ENCODE measurements at regions not wholly inside any gene's neighbourhood (a gene's known extent, or its start where the extent isn't known, plus 50 kb on each side); places are given as distances from the start of the nearest gene placed in this dataset.

DNA sequence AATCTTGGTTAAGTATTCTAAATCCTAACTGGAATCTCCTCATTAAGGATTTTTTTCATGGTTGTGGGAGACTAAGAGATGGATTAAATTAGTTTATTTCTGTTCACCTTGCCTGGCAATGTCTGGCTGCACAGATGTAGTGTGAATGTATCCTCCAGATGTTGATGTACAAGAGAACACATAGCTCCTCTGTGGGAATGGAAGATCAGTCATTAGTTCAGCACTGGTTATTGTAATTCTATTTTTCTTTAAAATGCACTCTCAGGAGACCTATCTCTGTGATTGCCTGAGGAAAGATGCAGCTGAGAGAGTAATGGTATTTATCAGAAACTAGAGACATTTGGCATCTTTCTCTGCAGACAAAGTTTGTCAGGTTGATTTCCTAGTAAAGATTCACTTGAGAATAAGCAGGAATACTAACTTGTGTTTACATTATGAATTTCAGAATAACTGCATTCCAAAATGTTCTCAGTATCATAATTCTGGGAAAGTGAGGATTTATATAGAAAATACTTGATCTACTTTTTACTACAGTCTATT lies 178.6 kb downstream of the GIPC2 start:
- TF ChIP-seq, protein P1, sequence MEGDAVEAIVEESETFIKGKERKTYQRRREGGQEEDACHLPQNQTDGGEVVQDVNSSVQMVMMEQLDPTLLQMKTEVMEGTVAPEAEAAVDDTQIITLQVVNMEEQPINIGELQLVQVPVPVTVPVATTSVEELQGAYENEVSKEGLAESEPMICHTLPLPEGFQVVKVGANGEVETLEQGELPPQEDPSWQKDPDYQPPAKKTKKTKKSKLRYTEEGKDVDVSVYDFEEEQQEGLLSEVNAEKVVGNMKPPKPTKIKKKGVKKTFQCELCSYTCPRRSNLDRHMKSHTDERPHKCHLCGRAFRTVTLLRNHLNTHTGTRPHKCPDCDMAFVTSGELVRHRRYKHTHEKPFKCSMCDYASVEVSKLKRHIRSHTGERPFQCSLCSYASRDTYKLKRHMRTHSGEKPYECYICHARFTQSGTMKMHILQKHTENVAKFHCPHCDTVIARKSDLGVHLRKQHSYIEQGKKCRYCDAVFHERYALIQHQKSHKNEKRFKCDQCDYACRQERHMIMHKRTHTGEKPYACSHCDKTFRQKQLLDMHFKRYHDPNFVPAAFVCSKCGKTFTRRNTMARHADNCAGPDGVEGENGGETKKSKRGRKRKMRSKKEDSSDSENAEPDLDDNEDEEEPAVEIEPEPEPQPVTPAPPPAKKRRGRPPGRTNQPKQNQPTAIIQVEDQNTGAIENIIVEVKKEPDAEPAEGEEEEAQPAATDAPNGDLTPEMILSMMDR (conservative IDR thresholded peaks at IDR 0.05; ENCODE audit: low read depth, low read length), result no peak
- no peak for TF ChIP-seq EZH2 (IDR thresholded peaks at IDR 0.05; ENCODE audit: low read length, unreplicated experiment)

Measured in PC-3 (cell line).